Right ventricle myocardium superior (tissue), 1 donor: ENCODE measurements at regions not wholly inside any gene's neighbourhood (a gene's known extent, or its start where the extent isn't known, plus 50 kb on each side); places are given as distances from the start of the nearest gene placed in this dataset.
"Not testable (repeated sequence)": the region's sequence is repeated elsewhere in the genome, so short reads cannot be mapped to it uniquely, and the experiment has no call there.

Experiments
- ATAC-seq: fragments of 200-7000 bp; cut with Tn5 transposase; one replicate; pipeline ENCODE4 v1.9.1; 2020; ENCODE audit warnings: mild to moderate bottlenecking; ENCODE audit not compliant: poor library complexity
- DNase-seq: peaks from one replicate; pipeline ENCODE4 v3.0.0-alpha.2; 2020
- intact Hi-C: fragments of 100-400 bp; cut with DNase I; formaldehyde crosslinking; loops from one replicate; pipeline ENCODE4 v1.11.2; 2022
- donor health status: DM: no; HTN: yes; CAD: no; lungs with severe emphysema.

- ATAC-seq, result peak; percentile 72
- intact Hi-C loops, result no loop called here
These were observed 87.5 kb upstream of the SSBP2 start for GRCh38 chr5:81838307-81838906.

GRCh38 chr5:81837667-81838306, 86.9 kb upstream of the SSBP2 start:
- DNase-seq (no peak), ATAC-seq (no peak)
- intact Hi-C loops, result no loop called here

More at GRCh38 chr5:81838307-81838906, 87.5 kb upstream of the SSBP2 start:
- no peak for DNase-seq

GRCh38 chr5:81835814-81836367, 85.0 kb upstream of the SSBP2 start:
- ATAC-seq (no peak), DNase-seq (no peak)
- intact Hi-C loops, result no loop called here

- intact Hi-C loops, result no loop called here
- DNase-seq (no peak), ATAC-seq (no peak)
These were observed 83.2 kb upstream of the SSBP2 start for GRCh38 chr5:81834021-81834660.

GRCh38 chr5:81830596-81830995, 79.7 kb upstream of the SSBP2 start:
- ATAC-seq, result no peak
- DNase-seq, result no peak
- intact Hi-C loops, result no loop called here

- DNase-seq (peak; percentile 43), ATAC-seq (no peak)
- intact Hi-C loops, result no loop called here
These were observed 78.3 kb upstream of the SSBP2 start for GRCh38 chr5:81829242-81829641.

GRCh38 chr5:81827500-81827899, 76.6 kb upstream of the SSBP2 start:
- ATAC-seq (no peak), DNase-seq (no peak)
- intact Hi-C loops, result no loop called here

GRCh38 chr5:81826128-81826527, 75.2 kb upstream of the SSBP2 start:
- ATAC-seq (no peak), DNase-seq (no peak)
- intact Hi-C loops, result no loop called here

GRCh38 chr5:81825237-81825636, 74.3 kb upstream of the SSBP2 start:
- ATAC-seq, result peak; percentile 87
- intact Hi-C loops, result no loop called here

GRCh38 chr5:81823736-81824135, 72.8 kb upstream of the SSBP2 start:
- ATAC-seq, intact Hi-C loops, DNase-seq: not testable (repeated sequence)

More at GRCh38 chr5:81825237-81825636, 74.3 kb upstream of the SSBP2 start:
- peak; percentile 82 for DNase-seq

- DNase-seq (no peak), ATAC-seq (no peak)
- intact Hi-C loops, result no loop called here
These were observed 70.0 kb upstream of the SSBP2 start for GRCh38 chr5:81820863-81821262.

GRCh38 chr5:81820318-81820636, 69.4 kb upstream of the SSBP2 start:
- intact Hi-C loops, result no loop called here
- DNase-seq (no peak), ATAC-seq (no peak)

GRCh38 chr5:81819556-81820317, 68.8 kb upstream of the SSBP2 start:
- DNase-seq (no peak), ATAC-seq (no peak)
- intact Hi-C loops, result no loop called here

GRCh38 chr5:81817980-81818379, 67.1 kb upstream of the SSBP2 start:
- DNase-seq, result no peak
- intact Hi-C loops, result no loop called here
- no peak for ATAC-seq

- intact Hi-C loops, result no loop called here
- DNase-seq, result no peak
- ATAC-seq, result no peak
These were observed 66.2 kb upstream of the SSBP2 start for GRCh38 chr5:81817086-81817485.

GRCh38 chr5:81815321-81815720, 64.4 kb upstream of the SSBP2 start:
- DNase-seq (no peak), ATAC-seq (no peak)
- intact Hi-C loops, result no loop called here

GRCh38 chr5:81808106-81808505, 57.2 kb upstream of the SSBP2 start:
- intact Hi-C loops, result no loop called here
- no peak for DNase-seq
- no peak for ATAC-seq

- intact Hi-C loops, result no loop called here
- DNase-seq (no peak), ATAC-seq (no peak)
These were observed 54.2 kb upstream of the SSBP2 start for GRCh38 chr5:81805086-81805485.

GRCh38 chr5:81803812-81804211, 52.9 kb upstream of the SSBP2 start:
- intact Hi-C loops, result no loop called here
- no peak for ATAC-seq
- no peak for DNase-seq
